ENCODE measurements at regions not wholly inside any gene's neighbourhood (a gene's known extent, or its start where the extent isn't known, plus 50 kb on each side); places are given as distances from the start of the nearest gene placed in this dataset.

GRCh38 chr14:100660882-100661635 is 65.6 kb upstream of the DLK1 start:
- TF ChIP-seq GABPA (IDR thresholded peaks at IDR 0.05; ENCODE audit: low read depth) (no peak), PML (IDR thresholded peaks at IDR 0.05; ENCODE audit: low read length) (no peak), RELA (IDR thresholded peaks at IDR 0.05; ENCODE audit: borderline replicate concordance, partially characterized antibody) (no peak), MAX (IDR thresholded peaks at IDR 0.05; ENCODE audit: low read depth, low read length) (no peak), CTCF (IDR thresholded peaks at IDR 0.05 in 2 of 3, conservative IDR thresholded peaks at IDR 0.05 in 1 of 3; ENCODE audit: control insufficient read depth in 2 of 3, extremely low read depth in 1 of 3, insufficient read depth in 1 of 3, low read depth in 3 of 3, low read length in 3 of 3) (no peak), YY1 (IDR thresholded peaks at IDR 0.05; ENCODE audit: low read depth, low read length) (no peak), PAX5 (IDR thresholded peaks at IDR 0.05; ENCODE audit: borderline replicate concordance, low read depth, low read length) (no peak)
